Cardiac fibroblast (primary cell): ENCODE measurements at regions not wholly inside any gene's neighbourhood (a gene's known extent, or its start where the extent isn't known, plus 50 kb on each side); places are given as distances from the start of the nearest gene placed in this dataset.
A peak's percentile ranks its signal among the peaks of the same experiment; 100 is the strongest.

Source experiments
- DNase-seq, 2 donors: peaks; one replicate each; pipeline versions ENCODE4 v3.0.0 to v3.0.0-alpha.2; 2010; ENCODE audit warnings: low read depth in 2 of 2
- H3K4me3 ChIP-seq, 2 donors: replicated peaks in 1 of 2; 1 replicate in 1 of 2; 2 replicates in 1 of 2; pipeline ENCODE4 v1.5.1; 2011; ENCODE audit warnings: low read depth in 2 of 2, low read length in 2 of 2, mild to moderate bottlenecking in 2 of 2, moderate library complexity in 1 of 2
- TF ChIP-seq, protein P1 (sequence below): IDR thresholded peaks from one replicate; pipeline ENCODE4 v1.5.1; 2011; ENCODE audit warnings: low read depth, mild to moderate bottlenecking, low read length, inconsistent platforms

DNA sequence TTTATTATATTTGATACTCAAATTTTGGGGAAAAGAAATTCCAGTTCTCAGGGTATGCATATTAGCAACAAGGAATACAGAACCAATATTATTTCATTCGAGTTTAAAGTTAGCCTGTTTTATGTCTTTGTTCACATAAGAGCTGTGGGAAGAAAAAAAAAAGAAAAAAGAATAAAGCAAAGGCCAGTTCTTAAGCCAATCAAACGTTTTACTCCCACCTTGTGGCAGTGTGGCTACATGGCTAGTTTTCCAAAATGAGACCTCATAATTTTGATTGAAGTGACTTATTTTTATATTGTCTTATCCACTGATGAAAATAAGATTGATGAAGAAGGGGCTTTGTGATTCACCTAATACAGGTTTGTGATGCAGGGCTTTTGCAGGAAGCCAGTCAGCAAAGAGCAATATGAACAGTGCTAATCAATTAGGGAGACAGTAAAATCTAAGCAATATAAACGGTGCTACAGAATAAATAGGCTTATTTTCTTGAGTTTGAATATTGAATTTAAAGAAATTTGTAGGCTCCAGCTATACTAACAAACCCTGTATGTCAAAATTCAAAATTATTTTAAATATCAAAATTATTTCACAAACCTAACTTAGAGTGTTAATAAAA is 624.1 kb upstream of the FOXG1 start:
- DNase-seq, result peak; percentile 0 to 37
- TF ChIP-seq, protein P1, sequence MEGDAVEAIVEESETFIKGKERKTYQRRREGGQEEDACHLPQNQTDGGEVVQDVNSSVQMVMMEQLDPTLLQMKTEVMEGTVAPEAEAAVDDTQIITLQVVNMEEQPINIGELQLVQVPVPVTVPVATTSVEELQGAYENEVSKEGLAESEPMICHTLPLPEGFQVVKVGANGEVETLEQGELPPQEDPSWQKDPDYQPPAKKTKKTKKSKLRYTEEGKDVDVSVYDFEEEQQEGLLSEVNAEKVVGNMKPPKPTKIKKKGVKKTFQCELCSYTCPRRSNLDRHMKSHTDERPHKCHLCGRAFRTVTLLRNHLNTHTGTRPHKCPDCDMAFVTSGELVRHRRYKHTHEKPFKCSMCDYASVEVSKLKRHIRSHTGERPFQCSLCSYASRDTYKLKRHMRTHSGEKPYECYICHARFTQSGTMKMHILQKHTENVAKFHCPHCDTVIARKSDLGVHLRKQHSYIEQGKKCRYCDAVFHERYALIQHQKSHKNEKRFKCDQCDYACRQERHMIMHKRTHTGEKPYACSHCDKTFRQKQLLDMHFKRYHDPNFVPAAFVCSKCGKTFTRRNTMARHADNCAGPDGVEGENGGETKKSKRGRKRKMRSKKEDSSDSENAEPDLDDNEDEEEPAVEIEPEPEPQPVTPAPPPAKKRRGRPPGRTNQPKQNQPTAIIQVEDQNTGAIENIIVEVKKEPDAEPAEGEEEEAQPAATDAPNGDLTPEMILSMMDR, result peak; percentile 39
- no peak overlapping the region for H3K4me3 ChIP-seq

DNA sequence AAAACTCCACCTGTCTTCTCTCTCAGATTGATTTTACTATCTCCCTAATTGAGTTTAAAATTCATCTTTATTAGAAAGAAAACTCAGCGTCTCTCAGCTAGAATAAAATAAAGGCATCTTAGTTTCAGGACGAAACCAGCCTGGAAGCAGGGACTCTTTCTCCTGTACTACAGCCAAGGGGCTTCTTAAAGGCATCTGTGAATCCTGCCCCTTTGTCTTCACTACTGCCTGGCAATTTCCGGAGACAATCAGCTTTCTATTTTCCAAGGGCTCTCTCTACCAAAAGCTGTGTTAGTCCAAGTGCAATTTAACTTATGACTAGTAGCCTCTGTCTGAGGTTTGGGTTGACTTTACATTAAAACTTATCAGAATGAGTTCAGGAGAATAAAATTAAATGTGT is 623.3 kb upstream of the FOXG1 start:
- TF ChIP-seq, protein P1, result no peak
- DNase-seq, result no peak
- H3K4me3 ChIP-seq, result no peak overlapping the region

DNA sequence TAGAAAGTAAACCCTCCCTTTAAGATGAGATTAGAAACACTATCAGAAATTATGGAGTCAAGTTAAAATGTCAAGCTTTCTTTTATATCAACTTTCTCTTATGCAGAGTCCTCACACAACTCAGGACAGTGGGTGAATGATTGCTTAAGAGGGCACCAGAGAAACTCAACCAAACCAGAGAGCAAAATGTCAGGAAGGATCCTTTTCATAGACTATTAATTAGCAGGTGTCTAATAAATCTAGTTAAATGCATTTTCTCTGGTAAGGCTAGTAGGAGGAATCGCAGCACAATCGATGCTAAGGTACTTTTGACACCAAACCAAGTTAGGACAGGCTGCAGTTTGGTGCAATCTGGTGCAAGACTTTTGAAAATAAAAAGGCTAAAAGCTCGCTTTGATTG is 614.7 kb upstream of the FOXG1 start:
- H3K4me3 ChIP-seq, result no peak overlapping the region
- TF ChIP-seq, protein P1, result no peak
- DNase-seq, result no peak

GRCh38 chr14:28152453-28153044 is 614.0 kb upstream of the FOXG1 start:
- no peak overlapping the region for H3K4me3 ChIP-seq
- TF ChIP-seq, protein P1, result no peak
- no peak for DNase-seq

DNA sequence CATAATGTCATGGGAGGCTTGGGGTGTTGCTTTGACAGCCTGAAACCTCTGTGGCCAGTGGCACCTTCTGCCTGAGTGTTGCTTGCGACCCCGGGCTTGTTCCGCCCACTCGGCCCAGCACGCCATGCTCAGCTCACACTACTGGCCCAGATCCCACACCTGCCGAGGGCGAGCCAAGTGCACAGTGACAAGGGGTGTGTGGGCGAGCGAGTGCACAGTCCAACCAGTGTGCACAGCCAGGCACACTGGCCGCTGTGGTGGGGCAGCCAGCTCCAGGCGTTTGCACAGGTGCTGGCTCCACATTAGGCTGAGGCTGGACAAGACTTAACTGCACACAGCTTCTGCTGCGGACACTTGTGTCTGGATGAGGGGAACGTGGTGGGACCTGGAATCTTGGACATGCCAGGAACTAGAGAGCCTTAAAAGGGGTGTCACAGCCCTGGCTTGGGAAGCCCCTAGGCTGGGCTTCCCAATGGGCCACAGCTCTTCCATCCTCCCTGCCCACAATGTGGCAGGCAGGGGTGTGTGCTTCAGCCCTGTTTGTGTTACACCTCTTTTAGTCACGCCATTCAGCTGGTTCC is 609.2 kb upstream of the FOXG1 start:
- no peak overlapping the region for H3K4me3 ChIP-seq
- TF ChIP-seq, protein P1, result no peak
- DNase-seq, result no peak

DNA sequence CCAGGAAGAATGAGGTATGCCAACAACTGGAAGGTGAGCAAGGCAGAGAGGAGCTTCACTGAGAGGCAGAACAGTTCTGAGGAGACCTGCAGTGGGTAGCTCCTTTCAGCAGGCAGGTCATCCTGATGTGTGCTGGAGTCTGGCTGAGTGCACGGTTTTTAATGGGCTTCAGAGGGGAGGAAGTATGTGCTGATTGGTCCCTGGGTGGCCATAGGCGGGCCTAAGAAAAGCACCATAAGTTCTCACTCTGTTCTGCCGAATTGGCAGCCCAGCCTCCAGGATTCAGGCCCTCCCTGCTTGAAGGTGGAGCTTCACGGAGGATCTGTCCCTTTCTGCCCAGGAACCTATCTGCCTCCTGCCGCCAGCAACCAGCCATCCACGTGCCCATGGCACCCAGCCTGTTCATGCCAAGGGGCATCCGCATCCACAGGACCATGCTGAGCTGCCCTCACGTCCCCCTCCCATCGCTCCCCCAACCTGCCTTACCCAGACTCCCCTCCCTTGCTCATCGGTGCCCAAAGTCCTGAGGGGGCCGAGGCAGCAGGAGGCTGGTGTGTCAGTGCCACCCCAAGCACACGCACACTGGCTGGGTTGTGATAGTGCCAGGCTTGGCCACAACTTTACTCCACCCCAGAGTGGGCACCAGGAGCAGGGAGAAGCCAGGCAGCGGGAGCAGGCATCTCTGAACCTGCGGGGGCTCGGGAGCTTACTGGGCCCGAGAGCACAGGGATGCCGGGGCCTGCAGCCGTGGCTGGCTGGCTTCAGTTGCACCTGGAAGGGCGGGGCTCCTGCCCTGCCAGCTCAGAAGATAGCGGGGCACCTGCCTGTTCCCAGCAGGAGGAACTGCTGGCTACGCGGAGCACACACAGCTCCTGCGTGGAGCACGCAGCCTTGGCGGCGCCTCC is 608.4 kb upstream of the FOXG1 start:
- no peak overlapping the region for H3K4me3 ChIP-seq
- TF ChIP-seq, protein P1, result no peak
- no peak for DNase-seq
